HepG2 (cell line): ENCODE measurements at regions not wholly inside any gene's neighbourhood (a gene's known extent, or its start where the extent isn't known, plus 50 kb on each side); places are given as distances from the start of the nearest gene placed in this dataset.

Source experiments
- EZH2 ChIP-seq: conservative IDR thresholded peaks from 2 replicates; pipeline ENCODE4 v1.6.1; 2012; ENCODE audit warnings: mild to moderate bottlenecking, low read depth, low read length, moderate library complexity
- POLR2A ChIP-seq, 2 experiments: IDR thresholded peaks; 2 replicates each; pipeline ENCODE4 v1.6.1; 2011; ENCODE audit warnings: low read depth in 2 of 2, low read length in 2 of 2, mild to moderate bottlenecking in 1 of 2, moderate library complexity in 1 of 2; ENCODE audit not compliant: insufficient read depth in 1 of 2
- POLR2AphosphoS5 ChIP-seq: IDR thresholded peaks from 2 replicates; pipeline ENCODE4 v1.6.1; 2012; ENCODE audit warnings: low read depth, low read length
- SRSF9 ChIP-seq: fragments of 200-400 bp; formaldehyde crosslinking; IDR thresholded peaks from 2 replicates; pipeline ENCODE4 v1.6.1; 2018; ENCODE audit warnings: borderline replicate concordance, mild to moderate bottlenecking, low read depth, low read length; ENCODE audit not compliant: insufficient read depth, poor library complexity, severe bottlenecking
- ZNF12 ChIP-seq: sonication (generic); formaldehyde crosslinking; IDR thresholded peaks from 2 replicates; pipeline ENCODE4 v1.5.0; 2020; ENCODE audit warnings: missing genetic modification reagents
- ZNF256 ChIP-seq: sonication (generic); formaldehyde crosslinking; conservative IDR thresholded peaks from 2 replicates; pipeline ENCODE4 v1.4.0; 2020; ENCODE audit warnings: missing genetic modification reagents
- ZNF292 ChIP-seq: sonication (generic); formaldehyde crosslinking; IDR thresholded peaks from 2 replicates; pipeline ENCODE4 v1.8.1; 2022; ENCODE audit warnings: mild to moderate bottlenecking, low read depth, missing genetic modification reagents, borderline replicate concordance
- ZNF644 ChIP-seq: IDR thresholded peaks from 2 replicates; pipeline ENCODE4 v1.6.1; 2016; ENCODE audit warnings: low read depth
- ZNF670 ChIP-seq: sonication (generic); formaldehyde crosslinking; IDR thresholded peaks from 2 replicates; pipeline ENCODE4 v1.8.0; 2022; ENCODE audit warnings: mild to moderate bottlenecking, missing genetic modification reagents, borderline replicate concordance
- TF ChIP-seq, protein P1 (sequence below): sonication (generic); formaldehyde crosslinking; IDR thresholded peaks from 2 replicates; pipeline ENCODE4 v1.5.0; 2020; ENCODE audit warnings: mild to moderate bottlenecking, missing genetic modification reagents, moderate library complexity
- TF ChIP-seq, protein P2 (sequence below): sonication (generic); formaldehyde crosslinking; IDR thresholded peaks from 2 replicates; pipeline ENCODE4 v1.5.0; 2020; ENCODE audit warnings: mild to moderate bottlenecking, missing genetic modification reagents, borderline replicate concordance
- TF ChIP-seq, protein P3 (sequence below), 2 experiments: fragments of 450-650 bp in 1 of 2; sonication (generic) in 1 of 2; formaldehyde crosslinking in 1 of 2; IDR thresholded peaks; 2 replicates each; pipeline versions ENCODE4 v1.6.1 to v1.8.0; 2016 to 2022; ENCODE audit warnings: antibody characterized with exemption in 1 of 2, mild to moderate bottlenecking in 1 of 2, missing genetic modification reagents in 1 of 2

DNA sequence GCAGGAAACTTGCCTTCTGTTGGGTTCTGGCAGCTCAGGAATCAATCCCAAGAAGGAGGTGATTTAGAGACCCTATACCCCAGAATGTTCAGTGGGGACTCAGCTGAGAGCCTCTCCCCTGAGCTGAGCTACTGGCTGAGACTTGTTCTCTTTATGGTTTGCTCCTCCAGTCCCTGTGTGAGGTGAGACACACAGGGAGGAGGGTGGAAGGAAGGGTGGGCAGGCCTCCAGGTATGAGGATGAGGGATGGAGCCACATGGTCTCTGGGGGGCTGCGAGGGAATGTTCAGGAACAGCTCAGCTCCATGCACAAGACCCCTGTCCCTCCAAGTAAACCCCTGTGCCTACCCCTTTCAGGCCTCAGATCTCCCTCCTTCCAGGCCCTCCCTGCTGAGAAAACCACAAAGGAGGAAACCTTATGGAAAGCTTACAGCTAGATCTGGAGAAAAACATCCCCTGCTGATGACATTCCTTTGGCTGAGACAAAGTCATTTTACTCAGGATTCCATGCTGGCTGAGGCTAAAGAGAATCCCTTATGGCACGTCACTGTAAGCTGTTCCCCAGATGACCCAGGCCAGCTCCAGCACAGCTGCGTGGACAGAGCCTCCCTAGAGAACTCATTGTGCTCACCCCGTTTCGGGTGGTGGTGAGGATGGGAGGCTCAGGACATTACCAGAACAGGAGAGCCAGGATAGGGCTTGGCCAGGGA lies 91.5 kb upstream of the IPO9 start:
- TF ChIP-seq, protein P1, sequence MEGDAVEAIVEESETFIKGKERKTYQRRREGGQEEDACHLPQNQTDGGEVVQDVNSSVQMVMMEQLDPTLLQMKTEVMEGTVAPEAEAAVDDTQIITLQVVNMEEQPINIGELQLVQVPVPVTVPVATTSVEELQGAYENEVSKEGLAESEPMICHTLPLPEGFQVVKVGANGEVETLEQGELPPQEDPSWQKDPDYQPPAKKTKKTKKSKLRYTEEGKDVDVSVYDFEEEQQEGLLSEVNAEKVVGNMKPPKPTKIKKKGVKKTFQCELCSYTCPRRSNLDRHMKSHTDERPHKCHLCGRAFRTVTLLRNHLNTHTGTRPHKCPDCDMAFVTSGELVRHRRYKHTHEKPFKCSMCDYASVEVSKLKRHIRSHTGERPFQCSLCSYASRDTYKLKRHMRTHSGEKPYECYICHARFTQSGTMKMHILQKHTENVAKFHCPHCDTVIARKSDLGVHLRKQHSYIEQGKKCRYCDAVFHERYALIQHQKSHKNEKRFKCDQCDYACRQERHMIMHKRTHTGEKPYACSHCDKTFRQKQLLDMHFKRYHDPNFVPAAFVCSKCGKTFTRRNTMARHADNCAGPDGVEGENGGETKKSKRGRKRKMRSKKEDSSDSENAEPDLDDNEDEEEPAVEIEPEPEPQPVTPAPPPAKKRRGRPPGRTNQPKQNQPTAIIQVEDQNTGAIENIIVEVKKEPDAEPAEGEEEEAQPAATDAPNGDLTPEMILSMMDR (CRISPR knock-in tag) = no peak
- no peak for TF ChIP-seq ZNF256 (CRISPR knock-in tag)
- TF ChIP-seq ZNF292 (CRISPR knock-in tag) = no peak
- no peak for TF ChIP-seq POLR2AphosphoS5
- TF ChIP-seq ZNF644 (CRISPR knock-in tag) = no peak
- TF ChIP-seq ZNF12 = no peak
- TF ChIP-seq EZH2 = no peak
- TF ChIP-seq POLR2A (IDR thresholded peaks at IDR 0.05; ENCODE audit: insufficient read depth in 1 of 2, low read depth in 2 of 2, low read length in 2 of 2) = no peak
- TF ChIP-seq, protein P2, sequence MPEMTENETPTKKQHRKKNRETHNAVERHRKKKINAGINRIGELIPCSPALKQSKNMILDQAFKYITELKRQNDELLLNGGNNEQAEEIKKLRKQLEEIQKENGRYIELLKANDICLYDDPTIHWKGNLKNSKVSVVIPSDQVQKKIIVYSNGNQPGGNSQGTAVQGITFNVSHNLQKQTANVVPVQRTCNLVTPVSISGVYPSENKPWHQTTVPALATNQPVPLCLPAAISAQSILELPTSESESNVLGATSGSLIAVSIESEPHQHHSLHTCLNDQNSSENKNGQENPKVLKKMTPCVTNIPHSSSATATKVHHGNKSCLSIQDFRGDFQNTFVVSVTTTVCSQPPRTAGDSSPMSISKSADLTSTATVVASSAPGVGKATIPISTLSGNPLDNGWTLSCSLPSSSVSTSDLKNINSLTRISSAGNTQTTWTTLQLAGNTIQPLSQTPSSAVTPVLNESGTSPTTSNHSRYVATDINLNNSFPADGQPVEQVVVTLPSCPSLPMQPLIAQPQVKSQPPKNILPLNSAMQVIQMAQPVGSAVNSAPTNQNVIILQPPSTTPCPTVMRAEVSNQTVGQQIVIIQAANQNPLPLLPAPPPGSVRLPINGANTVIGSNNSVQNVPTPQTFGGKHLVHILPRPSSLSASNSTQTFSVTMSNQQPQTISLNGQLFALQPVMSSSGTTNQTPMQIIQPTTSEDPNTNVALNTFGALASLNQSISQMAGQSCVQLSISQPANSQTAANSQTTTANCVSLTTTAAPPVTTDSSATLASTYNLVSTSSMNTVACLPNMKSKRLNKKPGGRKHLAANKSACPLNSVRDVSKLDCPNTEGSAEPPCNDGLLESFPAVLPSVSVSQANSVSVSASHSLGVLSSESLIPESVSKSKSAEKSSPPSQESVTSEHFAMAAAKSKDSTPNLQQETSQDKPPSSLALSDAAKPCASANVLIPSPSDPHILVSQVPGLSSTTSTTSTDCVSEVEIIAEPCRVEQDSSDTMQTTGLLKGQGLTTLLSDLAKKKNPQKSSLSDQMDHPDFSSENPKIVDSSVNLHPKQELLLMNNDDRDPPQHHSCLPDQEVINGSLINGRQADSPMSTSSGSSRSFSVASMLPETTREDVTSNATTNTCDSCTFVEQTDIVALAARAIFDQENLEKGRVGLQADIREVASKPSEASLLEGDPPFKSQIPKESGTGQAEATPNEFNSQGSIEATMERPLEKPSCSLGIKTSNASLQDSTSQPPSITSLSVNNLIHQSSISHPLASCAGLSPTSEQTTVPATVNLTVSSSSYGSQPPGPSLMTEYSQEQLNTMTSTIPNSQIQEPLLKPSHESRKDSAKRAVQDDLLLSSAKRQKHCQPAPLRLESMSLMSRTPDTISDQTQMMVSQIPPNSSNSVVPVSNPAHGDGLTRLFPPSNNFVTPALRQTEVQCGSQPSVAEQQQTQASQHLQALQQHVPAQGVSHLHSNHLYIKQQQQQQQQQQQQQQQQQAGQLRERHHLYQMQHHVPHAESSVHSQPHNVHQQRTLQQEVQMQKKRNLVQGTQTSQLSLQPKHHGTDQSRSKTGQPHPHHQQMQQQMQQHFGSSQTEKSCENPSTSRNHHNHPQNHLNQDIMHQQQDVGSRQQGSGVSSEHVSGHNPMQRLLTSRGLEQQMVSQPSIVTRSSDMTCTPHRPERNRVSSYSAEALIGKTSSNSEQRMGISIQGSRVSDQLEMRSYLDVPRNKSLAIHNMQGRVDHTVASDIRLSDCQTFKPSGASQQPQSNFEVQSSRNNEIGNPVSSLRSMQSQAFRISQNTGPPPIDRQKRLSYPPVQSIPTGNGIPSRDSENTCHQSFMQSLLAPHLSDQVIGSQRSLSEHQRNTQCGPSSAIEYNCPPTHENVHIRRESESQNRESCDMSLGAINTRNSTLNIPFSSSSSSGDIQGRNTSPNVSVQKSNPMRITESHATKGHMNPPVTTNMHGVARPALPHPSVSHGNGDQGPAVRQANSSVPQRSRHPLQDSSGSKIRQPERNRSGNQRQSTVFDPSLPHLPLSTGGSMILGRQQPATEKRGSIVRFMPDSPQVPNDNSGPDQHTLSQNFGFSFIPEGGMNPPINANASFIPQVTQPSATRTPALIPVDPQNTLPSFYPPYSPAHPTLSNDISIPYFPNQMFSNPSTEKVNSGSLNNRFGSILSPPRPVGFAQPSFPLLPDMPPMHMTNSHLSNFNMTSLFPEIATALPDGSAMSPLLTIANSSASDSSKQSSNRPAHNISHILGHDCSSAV = no peak
- TF ChIP-seq ZNF670 (CRISPR knock-in tag) = no peak
- TF ChIP-seq SRSF9 = no peak
- TF ChIP-seq, protein P3, sequence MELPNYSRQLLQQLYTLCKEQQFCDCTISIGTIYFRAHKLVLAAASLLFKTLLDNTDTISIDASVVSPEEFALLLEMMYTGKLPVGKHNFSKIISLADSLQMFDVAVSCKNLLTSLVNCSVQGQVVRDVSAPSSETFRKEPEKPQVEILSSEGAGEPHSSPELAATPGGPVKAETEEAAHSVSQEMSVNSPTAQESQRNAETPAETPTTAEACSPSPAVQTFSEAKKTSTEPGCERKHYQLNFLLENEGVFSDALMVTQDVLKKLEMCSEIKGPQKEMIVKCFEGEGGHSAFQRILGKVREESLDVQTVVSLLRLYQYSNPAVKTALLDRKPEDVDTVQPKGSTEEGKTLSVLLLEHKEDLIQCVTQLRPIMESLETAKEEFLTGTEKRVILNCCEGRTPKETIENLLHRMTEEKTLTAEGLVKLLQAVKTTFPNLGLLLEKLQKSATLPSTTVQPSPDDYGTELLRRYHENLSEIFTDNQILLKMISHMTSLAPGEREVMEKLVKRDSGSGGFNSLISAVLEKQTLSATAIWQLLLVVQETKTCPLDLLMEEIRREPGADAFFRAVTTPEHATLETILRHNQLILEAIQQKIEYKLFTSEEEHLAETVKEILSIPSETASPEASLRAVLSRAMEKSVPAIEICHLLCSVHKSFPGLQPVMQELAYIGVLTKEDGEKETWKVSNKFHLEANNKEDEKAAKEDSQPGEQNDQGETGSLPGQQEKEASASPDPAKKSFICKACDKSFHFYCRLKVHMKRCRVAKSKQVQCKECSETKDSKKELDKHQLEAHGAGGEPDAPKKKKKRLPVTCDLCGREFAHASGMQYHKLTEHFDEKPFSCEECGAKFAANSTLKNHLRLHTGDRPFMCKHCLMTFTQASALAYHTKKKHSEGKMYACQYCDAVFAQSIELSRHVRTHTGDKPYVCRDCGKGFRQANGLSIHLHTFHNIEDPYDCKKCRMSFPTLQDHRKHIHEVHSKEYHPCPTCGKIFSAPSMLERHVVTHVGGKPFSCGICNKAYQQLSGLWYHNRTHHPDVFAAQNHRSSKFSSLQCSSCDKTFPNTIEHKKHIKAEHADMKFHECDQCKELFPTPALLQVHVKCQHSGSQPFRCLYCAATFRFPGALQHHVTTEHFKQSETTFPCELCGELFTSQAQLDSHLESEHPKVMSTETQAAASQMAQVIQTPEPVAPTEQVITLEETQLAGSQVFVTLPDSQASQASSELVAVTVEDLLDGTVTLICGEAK (IDR thresholded peaks at IDR 0.05) = no peak
- TF ChIP-seq, protein P3 (CRISPR knock-in tag; IDR thresholded peaks at IDR 0.05) = no peak
